ENCODE measurements at regions not wholly inside any gene's neighbourhood (a gene's known extent, or its start where the extent isn't known, plus 50 kb on each side); places are given as distances from the start of the nearest gene placed in this dataset.

- no peak for TF ChIP-seq CTCF (IDR thresholded peaks at IDR 0.05)
- H3K9me3 ChIP-seq, result no peaks in the 10 kb centered on the region
- H3K4me1 ChIP-seq, result no peaks in the 10 kb centered on the region
- H3K27me3 ChIP-seq, result no peaks in the 10 kb centered on the region
- H3K9ac ChIP-seq (ENCODE audit: low read depth in 2 of 2, low read length in 2 of 2), result no peak overlapping the region
- no peaks in the 10 kb centered on the region for H3K36me3 ChIP-seq
- H3K27ac ChIP-seq, result no peak overlapping the region
- no peak overlapping the region for H3K4me3 ChIP-seq
- DNase-seq, result no peak
- intact Hi-C loops (cut with DNase I), result no loop called here
Measured at GRCh38 chr13:78319101-78319627, 284.2 kb downstream of the POU4F1 start.

GRCh38 chr13:78317030-78317429 lies 286.3 kb downstream of the POU4F1 start:
- H3K27me3 ChIP-seq, result no peaks in the 10 kb centered on the region
- intact Hi-C loops (cut with DNase I), result no loop called here
- TF ChIP-seq CTCF (IDR thresholded peaks at IDR 0.05), result peak; percentile 12
- H3K9me3 ChIP-seq, result no peaks in the 10 kb centered on the region
- no peak overlapping the region for H3K27ac ChIP-seq
- no peaks in the 10 kb centered on the region for H3K4me1 ChIP-seq
- H3K9ac ChIP-seq (ENCODE audit: low read depth in 2 of 2, low read length in 2 of 2), result no peak overlapping the region
- no peak overlapping the region for H3K4me3 ChIP-seq
- no peaks in the 10 kb centered on the region for H3K36me3 ChIP-seq
- DNase-seq, result no peak

GRCh38 chr13:78309497-78310180 lies 293.7 kb downstream of the POU4F1 start:
- Histone ChIP-seq H3K9me3 (no peaks in the 10 kb centered on the region), H3K4me3 (no peak overlapping the region), H3K27ac (no peak overlapping the region), H3K27me3 (no peaks in the 10 kb centered on the region), H3K36me3 (no peaks in the 10 kb centered on the region), H3K9ac (ENCODE audit: low read depth in 2 of 2, low read length in 2 of 2) (no peak overlapping the region), H3K4me1 (no peaks in the 10 kb centered on the region)
- no peak for TF ChIP-seq CTCF (IDR thresholded peaks at IDR 0.05)
- intact Hi-C loops (cut with DNase I), result no loop called here
- no peak for DNase-seq

- no peaks in the 10 kb centered on the region for H3K4me1 ChIP-seq
- no peak overlapping the region for H3K9ac ChIP-seq (ENCODE audit: low read depth in 2 of 2, low read length in 2 of 2)
- no peaks in the 10 kb centered on the region for H3K36me3 ChIP-seq
- H3K27me3 ChIP-seq, result no peaks in the 10 kb centered on the region
- no peaks in the 10 kb centered on the region for H3K9me3 ChIP-seq
- DNase-seq, result no peak
- intact Hi-C loops (cut with DNase I), result no loop called here
- H3K4me3 ChIP-seq, result no peak overlapping the region
- H3K27ac ChIP-seq, result no peak overlapping the region
- TF ChIP-seq CTCF (IDR thresholded peaks at IDR 0.05), result no peak
Measured at GRCh38 chr13:78306519-78307206, 296.7 kb downstream of the POU4F1 start.

- no peak for TF ChIP-seq CTCF (IDR thresholded peaks at IDR 0.05)
- Histone ChIP-seq H3K9me3 (no peaks in the 10 kb centered on the region), H3K27me3 (no peaks in the 10 kb centered on the region), H3K9ac (ENCODE audit: low read depth in 2 of 2, low read length in 2 of 2) (no peak overlapping the region), H3K4me3 (no peak overlapping the region), H3K4me1 (no peaks in the 10 kb centered on the region), H3K36me3 (no peaks in the 10 kb centered on the region), H3K27ac (no peak overlapping the region)
- no peak for DNase-seq
- intact Hi-C loops (cut with DNase I), result no loop called here
Measured at GRCh38 chr13:78305171-78305570, 298.2 kb downstream of the POU4F1 start.

Measured in colonic mucosa (tissue), 4 donors.